HEK293T (cell line): ENCODE measurements at regions not wholly inside any gene's neighbourhood (a gene's known extent, or its start where the extent isn't known, plus 50 kb on each side); places are given as distances from the start of the nearest gene placed in this dataset.

Source experiments
- CTCF ChIA-PET: fragments of 350-600 bp; formaldehyde crosslinking; extraction: SDS; loops from one replicate; lab custom pipeline; 2021; ENCODE audit warnings: antibody characterized with exemption, inconsistent platforms; lab: Yijun Ruan, JAX
- POLR2A ChIA-PET: fragments of 350-600 bp; formaldehyde crosslinking; extraction: SDS; loops from one replicate; lab custom pipeline; 2020; ENCODE audit warnings: antibody characterized with exemption, inconsistent platforms; lab: Yijun Ruan, JAX
- DNase-seq: peaks from one replicate; pipeline ENCODE4 v3.0.0; 2012; ENCODE audit warnings: mixed read lengths; ENCODE audit errors: extremely low spot score
- ARNT ChIP-seq: fragments of 450-650 bp; IDR thresholded peaks from 2 replicates; pipeline ENCODE4 v1.6.1; 2017; ENCODE audit warnings: mild to moderate bottlenecking
- BHLHE40 ChIP-seq: fragments of 450-650 bp; IDR thresholded peaks from 2 replicates; pipeline ENCODE4 v1.6.1; 2016; ENCODE audit warnings: mild to moderate bottlenecking, moderate library complexity, borderline replicate concordance
- CTBP1 ChIP-seq: fragments of 450-650 bp; IDR thresholded peaks from 2 replicates; pipeline ENCODE4 v1.6.1; 2016; ENCODE audit warnings: borderline replicate concordance
- ELF4 ChIP-seq: fragments of 450-650 bp; IDR thresholded peaks from 2 replicates; pipeline ENCODE4 v1.6.1; 2017; ENCODE audit warnings: antibody characterized with exemption
- FOXA1 ChIP-seq: fragments of 450-650 bp; IDR thresholded peaks from 2 replicates; pipeline ENCODE4 v1.6.1; 2016; ENCODE audit warnings: mild to moderate bottlenecking
- FOXK2 ChIP-seq: fragments of 450-650 bp; IDR thresholded peaks from 2 replicates; pipeline ENCODE4 v1.6.1; 2016; ENCODE audit warnings: mild to moderate bottlenecking
- FOXM1 ChIP-seq: fragments of 450-650 bp; IDR thresholded peaks from 2 replicates; pipeline ENCODE4 v1.6.1; 2017; ENCODE audit warnings: mild to moderate bottlenecking, borderline replicate concordance
- HDGF ChIP-seq: fragments of 450-650 bp; IDR thresholded peaks from 2 replicates; pipeline ENCODE4 v1.6.1; 2017; ENCODE audit warnings: antibody characterized with exemption, borderline replicate concordance
- L3MBTL2 ChIP-seq: fragments of 450-650 bp; conservative IDR thresholded peaks from 2 replicates; pipeline ENCODE4 v1.6.1; 2016; ENCODE audit warnings: mild to moderate bottlenecking
- LEF1 ChIP-seq: fragments of 450-650 bp; IDR thresholded peaks from 2 replicates; pipeline ENCODE4 v1.6.1; 2017; ENCODE audit warnings: mild to moderate bottlenecking, borderline replicate concordance
- NFRKB ChIP-seq: fragments of 450-650 bp; IDR thresholded peaks from 2 replicates; pipeline ENCODE4 v1.6.1; 2016; ENCODE audit warnings: mild to moderate bottlenecking, moderate library complexity
- PKNOX1 ChIP-seq: fragments of 450-650 bp; IDR thresholded peaks from 2 replicates; pipeline ENCODE4 v1.6.1; 2016
- SP1 ChIP-seq: fragments of 450-650 bp; IDR thresholded peaks from 2 replicates; pipeline ENCODE4 v1.6.1; 2017
- SUZ12 ChIP-seq: fragments of 450-650 bp; IDR thresholded peaks from 2 replicates; pipeline ENCODE4 v1.6.1; 2016; ENCODE audit warnings: mild to moderate bottlenecking
- TARDBP ChIP-seq: fragments of 450-650 bp; IDR thresholded peaks from 2 replicates; pipeline ENCODE4 v1.6.1; 2016
- ZNF384 ChIP-seq: fragments of 450-650 bp; IDR thresholded peaks from 2 replicates; pipeline ENCODE4 v1.6.1; 2016

GRCh38 chr13:107118506-107118905, 550.6 kb upstream of the ARGLU1 start:
- no peak for TF ChIP-seq FOXM1
- no peak for TF ChIP-seq LEF1
- no peak for TF ChIP-seq HDGF
- no peak for TF ChIP-seq ELF4
- TF ChIP-seq SP1, result no peak
- peak; percentile 12 for DNase-seq
- ChIA-PET CTCF (no interaction called here), POLR2A (no interaction called here)

DNA sequence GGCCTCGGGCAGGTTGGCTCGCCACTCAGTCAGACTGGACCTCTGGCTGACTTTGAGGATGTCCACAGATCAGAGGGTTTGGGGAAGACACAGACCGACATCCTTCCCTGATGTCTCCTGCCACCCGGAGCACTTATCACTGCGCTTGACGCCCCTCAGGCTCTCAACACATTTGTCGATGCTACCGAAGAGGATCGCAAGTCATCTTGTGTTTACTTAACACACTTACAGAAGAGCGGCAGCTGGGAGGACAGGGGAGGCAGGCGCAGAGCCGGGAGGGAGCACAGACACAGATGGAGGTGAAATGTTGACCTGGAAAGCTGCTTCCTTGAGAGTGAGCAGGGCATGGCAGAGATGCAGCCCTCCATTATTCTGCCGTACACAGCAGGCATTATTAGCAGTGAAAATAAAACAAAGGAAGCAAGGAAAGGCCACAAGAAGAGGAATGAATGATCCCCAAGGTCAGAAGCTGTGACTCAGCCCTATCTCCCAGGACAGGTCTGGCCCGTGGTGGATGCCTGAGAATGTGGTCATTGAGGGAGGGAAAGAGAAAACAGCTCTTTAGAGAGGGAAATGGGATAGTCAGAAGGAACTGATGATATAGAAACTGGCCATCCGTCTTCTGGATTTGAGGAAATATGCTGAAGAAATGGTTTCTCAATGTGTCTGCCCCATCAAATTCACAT, 549.5 kb upstream of the ARGLU1 start:
- DNase-seq, result no peak
- ChIA-PET POLR2A (no interaction called here), CTCF (no interaction called here)
- TF ChIP-seq BHLHE40, result no peak
- no peak for TF ChIP-seq FOXK2
- no peak for TF ChIP-seq TARDBP
- no peak for TF ChIP-seq CTBP1
- no peak for TF ChIP-seq FOXM1
- TF ChIP-seq SP1, result no peak
- no peak for TF ChIP-seq ZNF384
- TF ChIP-seq HDGF, result no peak
- no peak for TF ChIP-seq ELF4
- no peak for TF ChIP-seq FOXA1
- TF ChIP-seq SUZ12, result no peak
- TF ChIP-seq PKNOX1, result no peak
- TF ChIP-seq NFRKB, result no peak
- no peak for TF ChIP-seq LEF1
- TF ChIP-seq L3MBTL2, result no peak
- no peak for TF ChIP-seq ARNT

DNA sequence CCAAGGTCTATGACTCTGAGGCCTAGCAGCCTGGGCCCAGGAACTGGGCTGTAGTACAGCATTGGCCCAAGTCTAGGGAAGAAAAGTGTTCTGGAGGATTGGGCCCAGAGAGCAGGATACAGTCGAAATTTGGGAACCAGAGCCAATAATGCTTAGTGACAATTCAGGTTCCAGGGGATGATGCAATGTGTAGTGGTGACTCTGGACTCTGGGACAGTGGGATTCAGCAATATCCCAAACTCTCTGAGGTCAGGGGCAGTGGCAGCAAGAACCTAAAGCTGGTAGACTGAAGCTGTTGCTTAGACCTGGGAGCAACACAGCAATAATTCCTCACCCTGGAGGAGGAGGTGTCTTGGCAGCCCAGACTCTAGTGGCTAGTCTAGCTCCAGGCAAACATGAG, 545.5 kb upstream of the ARGLU1 start:
- TF ChIP-seq PKNOX1 (no peak), ELF4 (no peak), TARDBP (no peak), FOXA1 (no peak), SP1 (no peak), NFRKB (no peak), ZNF384 (no peak), LEF1 (no peak)
- CTCF ChIA-PET, result no interaction called here

DNA sequence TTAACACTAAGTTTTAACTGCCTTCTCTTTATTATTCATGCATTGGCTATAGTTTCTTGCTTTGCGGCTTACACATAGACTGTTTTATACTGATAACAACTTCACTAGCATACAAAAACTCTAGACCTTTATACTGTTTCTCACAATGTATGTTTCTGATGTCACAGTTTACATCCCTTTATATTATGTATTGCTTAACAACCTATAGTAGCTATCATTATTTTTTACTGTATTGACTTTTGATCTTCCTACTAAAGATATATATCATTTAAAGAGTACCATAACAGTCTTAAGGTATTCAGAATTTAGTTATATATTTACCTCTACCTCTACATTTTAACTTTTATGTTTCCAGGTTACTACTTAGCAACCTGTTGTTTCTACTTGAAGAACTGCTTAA, 543.3 kb upstream of the ARGLU1 start:
- POLR2A ChIA-PET, result no interaction called here
- TF ChIP-seq ARNT (no peak), HDGF (no peak), PKNOX1 (no peak), ELF4 (no peak), ZNF384 (no peak), BHLHE40 (no peak), FOXM1 (no peak), TARDBP (no peak), NFRKB (no peak), FOXK2 (no peak), SUZ12 (no peak), LEF1 (no peak), CTBP1 (no peak), FOXA1 (no peak), SP1 (no peak), L3MBTL2 (no peak)
- CTCF ChIA-PET, result no interaction called here
- DNase-seq, result no peak

More for the DNA sequence above, 545.5 kb upstream of the ARGLU1 start:
- no peak for DNase-seq
- POLR2A ChIA-PET, result no interaction called here

DNA sequence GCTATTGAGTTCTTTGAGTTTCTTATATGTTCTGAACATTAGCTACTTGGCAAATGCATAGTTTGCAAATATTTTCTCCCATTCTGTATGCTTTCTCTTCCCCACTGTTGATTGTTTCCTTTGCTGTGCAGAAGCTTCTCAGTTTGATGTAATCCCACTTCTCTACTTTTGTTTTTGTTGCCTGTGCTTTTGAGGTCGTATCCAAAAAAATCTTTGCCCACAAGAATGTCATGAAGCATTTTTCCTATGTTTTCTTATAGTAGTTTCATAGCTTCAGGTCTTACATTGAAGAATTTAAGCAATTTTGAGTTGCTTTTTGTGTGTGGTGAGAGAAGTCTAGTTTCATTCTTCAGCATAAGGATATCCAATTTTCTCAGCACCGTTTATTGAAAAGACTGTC, 536.7 kb upstream of the ARGLU1 start:
- ChIA-PET CTCF (no interaction called here), POLR2A (no interaction called here)
- DNase-seq, result no peak
- TF ChIP-seq ARNT, result no peak
- no peak for TF ChIP-seq L3MBTL2
- TF ChIP-seq BHLHE40, result no peak
- no peak for TF ChIP-seq PKNOX1
- no peak for TF ChIP-seq NFRKB
- no peak for TF ChIP-seq ZNF384
- no peak for TF ChIP-seq FOXA1
- TF ChIP-seq TARDBP, result no peak
- TF ChIP-seq FOXK2, result no peak
- no peak for TF ChIP-seq CTBP1

DNA sequence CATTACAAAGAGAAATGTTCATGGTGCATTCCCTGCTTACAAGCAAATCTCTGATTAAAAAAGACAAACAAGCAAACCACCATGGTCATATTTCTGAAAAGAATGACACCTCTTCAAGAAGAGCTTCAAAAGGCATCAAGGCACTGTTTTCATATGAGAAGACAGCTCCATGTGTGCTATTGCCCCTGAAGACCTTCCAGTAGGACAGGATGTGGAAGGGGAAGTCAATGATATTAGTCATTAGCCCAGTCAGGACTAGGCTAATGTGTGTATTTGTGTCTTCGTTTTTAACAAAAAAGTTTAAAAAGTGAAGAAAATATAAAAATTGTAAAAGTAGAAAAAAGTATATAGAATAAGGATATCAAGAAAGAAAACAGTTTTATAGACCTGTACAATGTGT, 534.7 kb upstream of the ARGLU1 start:
- DNase-seq, result no peak
- ChIA-PET CTCF (no interaction called here), POLR2A (no interaction called here)
- TF ChIP-seq ARNT (no peak), ZNF384 (no peak), NFRKB (no peak), HDGF (no peak)
